H1 (cell line): ENCODE measurements at regions not wholly inside any gene's neighbourhood (a gene's known extent, or its start where the extent isn't known, plus 50 kb on each side); places are given as distances from the start of the nearest gene placed in this dataset.

Experiments
- CTCF ChIA-PET: fragments of 300-600 bp; sonication (Branson Sonifier 250); formaldehyde crosslinking; loops from one replicate; lab custom pipeline; 2021; ENCODE audit not compliant: partially characterized antibody; lab: Charles Lee
- POLR2A ChIA-PET: fragments of 300-600 bp; sonication (Branson Sonifier 250); formaldehyde crosslinking; loops from one replicate; lab custom pipeline; 2021; ENCODE audit warnings: inconsistent platforms; ENCODE audit not compliant: partially characterized antibody; lab: Charles Lee
- DNase-seq, 2 experiments: peaks; one replicate each; pipeline versions ENCODE4 v3.0.0 to v3.0.0-alpha.2; 2010 to 2022; ENCODE audit warnings: low spot score in 2 of 2, low read depth in 1 of 2, mixed read lengths in 1 of 2
- FAIRE-seq: peaks from 2 replicates; lab custom pipeline; 2011; peaks lifted over from hg19 to GRCh38; lab: Jason Lieb, UNC
- H2AFZ ChIP-seq: 2 replicates; pipeline ENCODE4 v1.8.1; 2012; ENCODE audit warnings: low read length, inconsistent platforms
- H2AK5ac ChIP-seq: 2 replicates; pipeline ENCODE4 v1.6.1; 2013; ENCODE audit warnings: low read depth, low read length
- H2BK120ac ChIP-seq: replicated peaks from 2 replicates; pipeline ENCODE3; 2013; ENCODE audit warnings: low read depth, low read length, inconsistent platforms
- H2BK12ac ChIP-seq: 2 replicates; pipeline ENCODE4 v1.6.1; 2013; ENCODE audit warnings: low read depth, low read length
- H2BK15ac ChIP-seq: 2 replicates; pipeline ENCODE4 v1.6.1; 2013; ENCODE audit warnings: low read length
- H2BK20ac ChIP-seq: 2 replicates; pipeline ENCODE4 v1.6.1; 2013; ENCODE audit warnings: low read length
- H2BK5ac ChIP-seq: 2 replicates; pipeline ENCODE4 v1.6.1; 2013; ENCODE audit warnings: low read depth, low read length
- H3K14ac ChIP-seq: 2 replicates; pipeline ENCODE4 v1.6.1; 2013; ENCODE audit warnings: inconsistent platforms; ENCODE audit not compliant: insufficient read length
- H3K18ac ChIP-seq: 2 replicates; pipeline ENCODE4 v1.6.1; 2013; ENCODE audit warnings: low read length; ENCODE audit errors: extremely low read depth
- H3K23ac ChIP-seq: 2 replicates; pipeline ENCODE4 v1.6.1; 2013; ENCODE audit warnings: inconsistent platforms; ENCODE audit not compliant: insufficient read length
- H3K23me2 ChIP-seq: 2 replicates; pipeline ENCODE4 v1.6.1; 2013; ENCODE audit warnings: low read depth, low read length
- H3K27ac ChIP-seq: 2 replicates; pipeline ENCODE4 v1.6.1; 2011; ENCODE audit warnings: low read depth, low read length, inconsistent platforms
- H3K27me3 ChIP-seq, 4 experiments: replicated peaks in 1 of 4; 1 replicate in 1 of 4; 2 replicates in 3 of 4; pipeline versions ENCODE4 v1.6.1 to v1.8.1; 2011 to 2013; ENCODE audit warnings: low read length in 3 of 4, mild to moderate bottlenecking in 3 of 4, inconsistent platforms in 2 of 4, mixed read lengths in 2 of 4, moderate library complexity in 1 of 4; ENCODE audit not compliant: control insufficient read depth in 3 of 4, insufficient read depth in 3 of 4; ENCODE audit errors: extremely low read depth in 1 of 4
- H3K36me3 ChIP-seq, 4 experiments: 2 replicates each; pipeline versions ENCODE4 v1.6.1 to v1.8.1; 2011 to 2013; ENCODE audit warnings: mild to moderate bottlenecking in 4 of 4, low read length in 3 of 4, moderate library complexity in 2 of 4, control low read depth in 1 of 4, inconsistent platforms in 1 of 4; ENCODE audit not compliant: insufficient read depth in 4 of 4, control insufficient read depth in 2 of 4
- H3K4ac ChIP-seq: replicated peaks from 2 replicates; pipeline ENCODE3; 2013; ENCODE audit warnings: low read length, low read depth, mixed read lengths, inconsistent platforms; ENCODE audit not compliant: insufficient read length
- H3K4me1 ChIP-seq, 4 experiments: replicated peaks in 1 of 4; 1 replicate in 1 of 4; 2 replicates in 3 of 4; pipeline versions ENCODE4 v1.6.1 to v1.8.1; 2011 to 2013; ENCODE audit warnings: low read length in 3 of 4, inconsistent platforms in 2 of 4, mixed read lengths in 1 of 4; ENCODE audit not compliant: insufficient read depth in 4 of 4, control insufficient read depth in 3 of 4
- H3K4me2 ChIP-seq, 2 experiments: 2 replicates each; pipeline versions ENCODE4 v1.6.1 to v1.8.1; 2011 to 2013; ENCODE audit warnings: low read depth in 2 of 2, low read length in 2 of 2, control low read depth in 1 of 2, inconsistent platforms in 1 of 2, mild to moderate bottlenecking in 1 of 2; ENCODE audit not compliant: insufficient read depth in 1 of 2
- H3K4me3 ChIP-seq, 4 experiments: fragments of 200-600, 300-600 bp in 1 of 4; sonication (generic), shearing (Covaris generic), sonication (Bioruptor Twin) in 1 of 4; 2 replicates each; pipeline versions ENCODE4 v1.5.1 to v1.8.1; 2011 to 2016; ENCODE audit warnings: low read length in 4 of 4, low read depth in 3 of 4, control low read depth in 2 of 4, inconsistent platforms in 2 of 4, mild to moderate bottlenecking in 2 of 4, mixed read lengths in 1 of 4, moderate library complexity in 1 of 4; ENCODE audit not compliant: insufficient read depth in 2 of 4; ENCODE audit errors: extremely low read depth in 1 of 4
- H3K56ac ChIP-seq: replicated peaks from 2 replicates; pipeline ENCODE3; 2013; ENCODE audit warnings: low read depth, mild to moderate bottlenecking, mixed read lengths, low read length, inconsistent platforms; ENCODE audit not compliant: insufficient read length
- H3K79me1 ChIP-seq: 2 replicates; pipeline ENCODE4 v1.6.1; 2013; ENCODE audit warnings: low read depth, low read length, control low read depth
- H3K79me2 ChIP-seq, 2 experiments: 2 replicates each; pipeline versions ENCODE4 v1.6.1 to v1.8.1; 2012 to 2013; ENCODE audit warnings: low read length in 2 of 2, mild to moderate bottlenecking in 2 of 2, inconsistent platforms in 1 of 2; ENCODE audit not compliant: insufficient read depth in 2 of 2, control insufficient read depth in 1 of 2
- H3K9ac ChIP-seq, 4 experiments: replicated peaks in 1 of 4; 1 replicate in 1 of 4; 2 replicates in 3 of 4; pipeline versions ENCODE4 v1.6.1 to v1.8.1; 2011 to 2013; ENCODE audit warnings: low read depth in 3 of 4, low read length in 3 of 4, control low read depth in 2 of 4, mild to moderate bottlenecking in 2 of 4, moderate library complexity in 2 of 4, inconsistent platforms in 1 of 4; ENCODE audit errors: extremely low read depth in 1 of 4
- H3K9me3 ChIP-seq, 2 experiments: 2 replicates each; pipeline versions ENCODE4 v1.6.1 to v1.8.1; 2012 to 2013; ENCODE audit warnings: mild to moderate bottlenecking in 2 of 2, moderate library complexity in 2 of 2, control low read depth in 1 of 2, inconsistent platforms in 1 of 2, low read depth in 1 of 2, low read length in 1 of 2, mixed read lengths in 1 of 2; ENCODE audit not compliant: insufficient read depth in 2 of 2
- H4K20me1 ChIP-seq, 2 experiments: replicated peaks in 1 of 2; 2 replicates each; pipeline versions ENCODE3 to v1.8.1; 2011 to 2013; ENCODE audit warnings: inconsistent platforms in 2 of 2, low read length in 2 of 2, mild to moderate bottlenecking in 1 of 2; ENCODE audit not compliant: insufficient read depth in 2 of 2, control insufficient read depth in 1 of 2
- H4K5ac ChIP-seq: 2 replicates; pipeline ENCODE4 v1.6.1; 2013; ENCODE audit warnings: low read length, low read depth, mixed read lengths, inconsistent platforms; ENCODE audit not compliant: insufficient read length
- H4K8ac ChIP-seq: 2 replicates; pipeline ENCODE4 v1.8.0; 2013; ENCODE audit warnings: mild to moderate bottlenecking, moderate library complexity, low read length, inconsistent platforms; ENCODE audit not compliant: insufficient read depth; ENCODE audit errors: extremely low read depth
- H4K91ac ChIP-seq: replicated peaks from 2 replicates; pipeline ENCODE3; 2013; ENCODE audit warnings: low read length, mixed read lengths, inconsistent platforms; ENCODE audit not compliant: insufficient read length
- BACH1 ChIP-seq: IDR thresholded peaks from 2 replicates; pipeline ENCODE4 v1.6.1; 2012; ENCODE audit warnings: low read length, improper control_type of control experiment
- CEBPB ChIP-seq: IDR thresholded peaks from 2 replicates; pipeline ENCODE4 v1.6.1; 2012; ENCODE audit warnings: low read depth, low read length
- HDAC2 ChIP-seq, 2 experiments: fragments of 300-600 bp in 1 of 2; sonication (generic) in 1 of 2; IDR thresholded peaks; 2 replicates each; pipeline ENCODE4 v1.6.1; 2011 to 2012; ENCODE audit warnings: low read depth in 2 of 2, low read length in 2 of 2, mild to moderate bottlenecking in 2 of 2, moderate library complexity in 2 of 2, borderline replicate concordance in 1 of 2, inconsistent platforms in 1 of 2
- HDAC6 ChIP-seq: IDR thresholded peaks from one replicate; pipeline ENCODE4 v1.7.1; 2012; ENCODE audit warnings: low read depth, mild to moderate bottlenecking, inconsistent platforms, low read length, moderate library complexity
- JUN ChIP-seq: IDR thresholded peaks from 2 replicates; pipeline ENCODE4 v1.6.1; 2011; ENCODE audit warnings: low read depth, mild to moderate bottlenecking, improper control_type of control experiment, low read length
- KDM1A ChIP-seq: fragments of 200-600, 300-600 bp; sonication (generic); IDR thresholded peaks from 2 replicates; pipeline ENCODE4 v1.7.1; 2016; ENCODE audit warnings: mild to moderate bottlenecking, low read length, borderline replicate concordance
- RAD21 ChIP-seq, 2 experiments: IDR thresholded peaks in 1 of 2; conservative IDR thresholded peaks in 1 of 2; 2 replicates each; pipeline ENCODE4 v1.6.1; 2011; ENCODE audit warnings: low read depth in 2 of 2, low read length in 2 of 2, improper control_type of control experiment in 1 of 2, inconsistent platforms in 1 of 2, mild to moderate bottlenecking in 1 of 2, moderate library complexity in 1 of 2
- SIN3A ChIP-seq, 2 experiments: IDR thresholded peaks in 1 of 2; conservative IDR thresholded peaks in 1 of 2; 2 replicates each; pipeline ENCODE4 v1.6.1; 2011 to 2012; ENCODE audit warnings: low read length in 2 of 2, improper control_type of control experiment in 1 of 2, low read depth in 1 of 2, mild to moderate bottlenecking in 1 of 2
- SIX5 ChIP-seq: IDR thresholded peaks from 2 replicates; pipeline ENCODE4 v1.6.1; 2011; ENCODE audit warnings: mild to moderate bottlenecking, low read depth, low read length
- SP2 ChIP-seq: IDR thresholded peaks from 2 replicates; pipeline ENCODE4 v1.6.1; 2012; ENCODE audit warnings: mild to moderate bottlenecking, low read length, inconsistent platforms
- SP4 ChIP-seq: IDR thresholded peaks from 2 replicates; pipeline ENCODE4 v1.6.1; 2012; ENCODE audit warnings: low read length, inconsistent platforms
- WGBS, 2 experiments: shearing (Covaris generic) in 1 of 2; methylation state at CpG; one replicate each; pipeline versions ENCODE4 v1.1.6 to v1.1.7; 2013 to 2015; ENCODE audit warnings: low lambda C conversion rate in 2 of 2, mixed read lengths in 2 of 2, inconsistent platforms in 1 of 2, low coverage in 1 of 2, missing lambda C conversion rate in 1 of 2; ENCODE audit not compliant: insufficient replicate concordance in 2 of 2, insufficient coverage in 1 of 2, insufficient read length in 1 of 2; ENCODE audit errors: extremely low coverage in 1 of 2, missing lambda C conversion rate in 1 of 2; 5-methylcytosine and 5-hydroxymethylcytosine counted together
- TF ChIP-seq, protein P1 (sequence below): IDR thresholded peaks from 2 replicates; pipeline ENCODE4 v1.6.1; 2011; ENCODE audit warnings: low read length, improper control_type of control experiment

DNA sequence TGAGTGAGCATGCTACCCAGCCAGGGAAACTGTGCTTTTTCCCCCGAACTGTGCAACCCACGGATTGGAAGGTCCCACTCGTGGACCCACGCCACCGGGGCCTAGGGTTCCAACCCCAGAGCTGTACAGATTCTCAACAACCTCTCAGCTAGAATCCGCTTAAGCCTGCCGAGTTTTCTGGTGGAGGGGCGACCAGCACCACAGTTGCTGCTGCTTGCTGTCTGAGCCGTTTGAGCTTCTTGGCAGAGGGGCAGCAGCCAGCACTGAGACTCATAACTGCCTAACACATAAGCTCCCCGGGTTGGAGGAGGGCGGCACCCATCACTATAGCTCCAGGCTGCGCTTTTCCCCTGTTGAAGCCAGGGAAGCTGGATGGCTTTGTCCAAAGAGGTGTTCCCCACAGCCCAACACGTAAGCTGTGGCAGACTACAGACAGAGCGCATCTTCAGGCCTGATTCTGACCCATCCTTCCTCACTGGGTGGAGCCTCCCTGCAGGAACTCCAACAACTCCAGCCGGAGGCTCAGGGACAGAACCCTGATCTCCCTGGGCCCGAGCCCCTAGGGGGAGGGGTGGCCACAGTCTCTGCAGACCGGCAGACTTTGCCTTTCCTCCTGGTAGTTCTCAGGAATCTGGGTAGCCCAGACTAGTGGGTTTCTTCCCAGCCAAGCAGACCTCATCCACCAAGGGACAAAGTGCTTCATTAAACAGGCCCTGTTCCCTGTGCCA, 871.6 kb downstream of the SLITRK6 start:
- no peak overlapping the region for H3K9ac ChIP-seq
- H4K5ac ChIP-seq = no peak overlapping the region
- no peak for DNase-seq
- H2AK5ac ChIP-seq = no peak overlapping the region
- no peak overlapping the region for H2BK5ac ChIP-seq
- no peak overlapping the region for H3K4ac ChIP-seq
- H2BK20ac ChIP-seq = no peak overlapping the region
- no peak overlapping the region for H3K23ac ChIP-seq
- H3K14ac ChIP-seq = no peak overlapping the region
- H3K79me1 ChIP-seq = no peaks in the 10 kb centered on the region
- H3K27me3 ChIP-seq = no peaks in the 10 kb centered on the region
- no peaks in the 10 kb centered on the region for H3K79me2 ChIP-seq
- FAIRE-seq = no peak
- no peak overlapping the region for H3K27ac ChIP-seq
- no peak overlapping the region for H4K8ac ChIP-seq
- ChIA-PET CTCF (no interaction called here), POLR2A (no interaction called here)
- H2AFZ ChIP-seq = no peak overlapping the region
- no peak overlapping the region for H3K18ac ChIP-seq
- no peak overlapping the region for H3K4me3 ChIP-seq
- no peak overlapping the region for H2BK120ac ChIP-seq
- H3K4me2 ChIP-seq = no peak overlapping the region
- WGBS, 2 experiments = 97% methylated on average over 17 of the region's 17 CpGs; no CpG with 5 or more reads in 1 of the 2 experiments
- no peak for TF ChIP-seq JUN
- no peak for TF ChIP-seq HDAC2 (IDR thresholded peaks at IDR 0.05; ENCODE audit: borderline replicate concordance in 1 of 2, low read depth in 2 of 2, low read length in 2 of 2)
- no peak for TF ChIP-seq BACH1
- TF ChIP-seq RAD21 (IDR thresholded peaks at IDR 0.05 in 1 of 2, conservative IDR thresholded peaks at IDR 0.05 in 1 of 2; ENCODE audit: low read depth in 2 of 2, low read length in 2 of 2) = no peak
- TF ChIP-seq SP4 = no peak
- TF ChIP-seq SIN3A (conservative IDR thresholded peaks at IDR 0.05 in 1 of 2, IDR thresholded peaks at IDR 0.05 in 1 of 2; ENCODE audit: low read depth in 1 of 2, low read length in 2 of 2) = no peak
- no peak for TF ChIP-seq SIX5
- no peak for TF ChIP-seq CEBPB
- no peak for TF ChIP-seq KDM1A
- TF ChIP-seq, protein P1, sequence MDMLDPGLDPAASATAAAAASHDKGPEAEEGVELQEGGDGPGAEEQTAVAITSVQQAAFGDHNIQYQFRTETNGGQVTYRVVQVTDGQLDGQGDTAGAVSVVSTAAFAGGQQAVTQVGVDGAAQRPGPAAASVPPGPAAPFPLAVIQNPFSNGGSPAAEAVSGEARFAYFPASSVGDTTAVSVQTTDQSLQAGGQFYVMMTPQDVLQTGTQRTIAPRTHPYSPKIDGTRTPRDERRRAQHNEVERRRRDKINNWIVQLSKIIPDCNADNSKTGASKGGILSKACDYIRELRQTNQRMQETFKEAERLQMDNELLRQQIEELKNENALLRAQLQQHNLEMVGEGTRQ = no peak
- no peak for TF ChIP-seq SP2
- no peak for TF ChIP-seq HDAC6
- no peak overlapping the region for H4K91ac ChIP-seq
- no peaks in the 10 kb centered on the region for H3K36me3 ChIP-seq
- H3K4me1 ChIP-seq = no peaks in the 10 kb centered on the region
- no peak overlapping the region for H2BK12ac ChIP-seq
- H3K56ac ChIP-seq = no peak overlapping the region
- H3K23me2 ChIP-seq = no peaks in the 10 kb centered on the region
- no peak overlapping the region for H2BK15ac ChIP-seq
- no peaks in the 10 kb centered on the region for H4K20me1 ChIP-seq
- H3K9me3 ChIP-seq = no peaks in the 10 kb centered on the region
